Hepatocyte (in vitro differentiated cells): ENCODE measurements at regions not wholly inside any gene's neighbourhood (a gene's known extent, or its start where the extent isn't known, plus 50 kb on each side); places are given as distances from the start of the nearest gene placed in this dataset.

Source experiments
- CTCF ChIP-seq: fragments of 200-600 bp; sonication (generic); IDR thresholded peaks from 2 replicates; pipeline ENCODE4 v1.5.1; 2016; ENCODE audit warnings: antibody characterized with exemption, mild to moderate bottlenecking; ENCODE audit not compliant: poor library complexity
- EZH2 ChIP-seq: fragments of 200-600 bp; sonication (generic); IDR thresholded peaks from 2 replicates; pipeline ENCODE4 v1.6.1; 2016; ENCODE audit warnings: antibody characterized with exemption, mild to moderate bottlenecking, borderline replicate concordance

GRCh38 chr3:198097048-198097447, 137.0 kb downstream of the LMLN start:
- TF ChIP-seq CTCF: no peak
- TF ChIP-seq EZH2: no peak
